ENCODE measurements at regions not wholly inside any gene's neighbourhood (a gene's known extent, or its start where the extent isn't known, plus 50 kb on each side); places are given as distances from the start of the nearest gene placed in this dataset.

GRCh38 chr4:89604951-89605350 lies 232.0 kb downstream of the SNCA start:
- no peak for TF ChIP-seq CTCF (IDR thresholded peaks at IDR 0.05)
- TF ChIP-seq POLR2A (IDR thresholded peaks at IDR 0.05) = no peak
- no peak for TF ChIP-seq POLR2AphosphoS5 (IDR thresholded peaks at IDR 0.05)
- no peak for TF ChIP-seq EP300 (IDR thresholded peaks at IDR 0.05)
- no peak for DNase-seq (ENCODE audit: low spot score in 2 of 2)
- no peak overlapping the region for H3K4me3 ChIP-seq
- H3K27ac ChIP-seq = no peak overlapping the region
- no peaks in the 10 kb centered on the region for H3K27me3 ChIP-seq
- H3K4me1 ChIP-seq = no peaks in the 10 kb centered on the region
- H3K36me3 ChIP-seq = no peaks in the 10 kb centered on the region
- no peaks in the 10 kb centered on the region for H3K9me3 ChIP-seq
- 97% methylated on average over 6 of the region's 6 CpGs for WGBS

- Histone ChIP-seq H3K9me3 (no peaks in the 10 kb centered on the region), H3K4me3 (no peak overlapping the region), H3K27ac (no peak overlapping the region), H3K36me3 (no peaks in the 10 kb centered on the region), H3K27me3 (no peaks in the 10 kb centered on the region), H3K4me1 (no peaks in the 10 kb centered on the region)
- no peak for DNase-seq (ENCODE audit: low spot score in 2 of 2)
- TF ChIP-seq POLR2A (IDR thresholded peaks at IDR 0.05) (no peak), EP300 (IDR thresholded peaks at IDR 0.05) (no peak), CTCF (IDR thresholded peaks at IDR 0.05) (no peak), POLR2AphosphoS5 (IDR thresholded peaks at IDR 0.05) (no peak)
Observed at GRCh38 chr4:89599026-89599425, 237.9 kb downstream of the SNCA start.

- Histone ChIP-seq H3K4me3 (no peak overlapping the region), H3K36me3 (no peaks in the 10 kb centered on the region), H3K9me3 (no peaks in the 10 kb centered on the region), H3K27ac (no peak overlapping the region), H3K27me3 (no peaks in the 10 kb centered on the region), H3K4me1 (no peaks in the 10 kb centered on the region)
- no peak for TF ChIP-seq EP300 (IDR thresholded peaks at IDR 0.05)
- no peak for TF ChIP-seq POLR2AphosphoS5 (IDR thresholded peaks at IDR 0.05)
- no peak for TF ChIP-seq CTCF (IDR thresholded peaks at IDR 0.05)
- TF ChIP-seq POLR2A (IDR thresholded peaks at IDR 0.05) = no peak
- no peak for DNase-seq (ENCODE audit: low spot score in 2 of 2)
- 58% methylated on average over 1 of the region's 1 CpG for WGBS
Observed at GRCh38 chr4:89598602-89599001, 238.4 kb downstream of the SNCA start.

GRCh38 chr4:89595125-89595789 lies 241.7 kb downstream of the SNCA start:
- WGBS = 52% methylated on average over 6 of the region's 6 CpGs
- Histone ChIP-seq H3K36me3 (no peaks in the 10 kb centered on the region), H3K27ac (no peak overlapping the region), H3K4me1 (no peaks in the 10 kb centered on the region), H3K4me3 (no peak overlapping the region), H3K27me3 (no peaks in the 10 kb centered on the region), H3K9me3 (no peaks in the 10 kb centered on the region)
- TF ChIP-seq POLR2A (IDR thresholded peaks at IDR 0.05) (no peak), CTCF (IDR thresholded peaks at IDR 0.05) (no peak), POLR2AphosphoS5 (IDR thresholded peaks at IDR 0.05) (no peak), EP300 (IDR thresholded peaks at IDR 0.05) (no peak)
- DNase-seq (ENCODE audit: low spot score in 2 of 2) = no peak

- no peak for DNase-seq (ENCODE audit: low spot score in 2 of 2)
- Histone ChIP-seq H3K4me1 (no peaks in the 10 kb centered on the region), H3K27ac (no peak overlapping the region), H3K36me3 (no peaks in the 10 kb centered on the region), H3K27me3 (no peaks in the 10 kb centered on the region), H3K4me3 (no peak overlapping the region), H3K9me3 (no peaks in the 10 kb centered on the region)
- TF ChIP-seq POLR2AphosphoS5 (IDR thresholded peaks at IDR 0.05) (no peak), EP300 (IDR thresholded peaks at IDR 0.05) (no peak)
- WGBS = 56% methylated on average over 2 of the region's 2 CpGs
Observed at GRCh38 chr4:89590128-89590527, 246.8 kb downstream of the SNCA start.

GRCh38 chr4:89588421-89588820 lies 248.5 kb downstream of the SNCA start:
- no peak for DNase-seq (ENCODE audit: low spot score in 2 of 2)
- Histone ChIP-seq H3K27me3 (no peaks in the 10 kb centered on the region), H3K4me3 (no peak overlapping the region), H3K27ac (no peak overlapping the region), H3K4me1 (no peaks in the 10 kb centered on the region), H3K36me3 (no peaks in the 10 kb centered on the region), H3K9me3 (no peaks in the 10 kb centered on the region)
- WGBS = 66% methylated on average over 1 of the region's 1 CpG
- TF ChIP-seq POLR2A (IDR thresholded peaks at IDR 0.05) (no peak), POLR2AphosphoS5 (IDR thresholded peaks at IDR 0.05) (no peak), EP300 (IDR thresholded peaks at IDR 0.05) (no peak), CTCF (IDR thresholded peaks at IDR 0.05) (no peak)
